Testis (tissue), 2 donors: ENCODE measurements at regions not wholly inside any gene's neighbourhood (a gene's known extent, or its start where the extent isn't known, plus 50 kb on each side); places are given as distances from the start of the nearest gene placed in this dataset.

Source experiments
- DNase-seq: peaks from one replicate; pipeline ENCODE4 v3.0.0-alpha.2; 2019
- H3K27ac ChIP-seq, 2 donors: fragments of 200-600 bp; sonication (generic); one replicate each; pipeline ENCODE4 v1.5.1; 2019
- H3K27me3 ChIP-seq: fragments of 200-600 bp; sonication (generic); one replicate; pipeline ENCODE4 v1.5.1; 2019
- H3K36me3 ChIP-seq: fragments of 200-600 bp; sonication (generic); one replicate; pipeline ENCODE4 v1.5.1; 2017; ENCODE audit warnings: low read depth; ENCODE audit errors: missing control alignments
- H3K4me1 ChIP-seq: fragments of 200-600 bp; sonication (generic); one replicate; pipeline ENCODE4 v1.5.1; 2019
- H3K4me3 ChIP-seq, 2 donors: fragments of 200-600 bp; sonication (generic); one replicate each; pipeline ENCODE4 v1.5.1; 2017 to 2019
- H3K9me3 ChIP-seq: fragments of 200-600 bp; sonication (generic); one replicate; pipeline ENCODE4 v1.5.1; 2017
- CTCF ChIP-seq, 3 experiments: fragments of 450-650 bp in 2 of 3; fragments of 200-600 bp in 1 of 3; sonication (generic) in 1 of 3; IDR thresholded peaks; one replicate each; pipeline ENCODE4 v1.5.1; 2016 to 2019; ENCODE audit warnings: antibody characterized with exemption in 3 of 3, mild to moderate bottlenecking in 2 of 3, moderate library complexity in 1 of 3
- POLR2A ChIP-seq: fragments of 450-650 bp; IDR thresholded peaks from one replicate; pipeline ENCODE4 v1.6.1; 2017; ENCODE audit warnings: antibody characterized with exemption, mild to moderate bottlenecking, moderate library complexity
- WGBS, 2 donors: methylation state at CpG; one replicate each; pipeline ENCODE4 v1.1.5; 2018; 5-methylcytosine and 5-hydroxymethylcytosine counted together
- intact Hi-C: fragments of 100-400 bp; cut with DNase I; formaldehyde crosslinking; loops from one replicate; pipeline ENCODE4 v1.15.1; 2023; ENCODE audit warnings: low total_unique reads

DNA sequence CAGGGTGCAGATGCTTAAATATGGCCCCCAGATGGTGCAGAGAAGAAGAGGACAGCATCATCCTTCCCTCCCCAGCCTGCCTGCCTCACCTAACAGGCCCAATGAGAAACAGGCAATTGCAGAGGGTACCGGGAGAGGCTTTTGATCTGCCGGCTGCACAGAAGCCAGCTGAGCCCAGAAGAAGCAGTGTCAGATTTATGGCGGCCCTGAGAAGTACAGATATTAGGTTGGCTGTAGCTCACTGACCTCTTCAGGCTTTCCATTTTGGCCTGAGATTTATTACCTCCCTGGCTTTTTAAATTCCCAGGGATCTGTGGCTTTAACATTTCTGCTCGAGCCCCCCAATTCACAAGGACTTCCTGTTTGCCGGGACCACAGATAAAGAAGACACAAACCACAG lies 278.7 kb downstream of the EN1 start:
- intact Hi-C loops, result no loop called here

DNA sequence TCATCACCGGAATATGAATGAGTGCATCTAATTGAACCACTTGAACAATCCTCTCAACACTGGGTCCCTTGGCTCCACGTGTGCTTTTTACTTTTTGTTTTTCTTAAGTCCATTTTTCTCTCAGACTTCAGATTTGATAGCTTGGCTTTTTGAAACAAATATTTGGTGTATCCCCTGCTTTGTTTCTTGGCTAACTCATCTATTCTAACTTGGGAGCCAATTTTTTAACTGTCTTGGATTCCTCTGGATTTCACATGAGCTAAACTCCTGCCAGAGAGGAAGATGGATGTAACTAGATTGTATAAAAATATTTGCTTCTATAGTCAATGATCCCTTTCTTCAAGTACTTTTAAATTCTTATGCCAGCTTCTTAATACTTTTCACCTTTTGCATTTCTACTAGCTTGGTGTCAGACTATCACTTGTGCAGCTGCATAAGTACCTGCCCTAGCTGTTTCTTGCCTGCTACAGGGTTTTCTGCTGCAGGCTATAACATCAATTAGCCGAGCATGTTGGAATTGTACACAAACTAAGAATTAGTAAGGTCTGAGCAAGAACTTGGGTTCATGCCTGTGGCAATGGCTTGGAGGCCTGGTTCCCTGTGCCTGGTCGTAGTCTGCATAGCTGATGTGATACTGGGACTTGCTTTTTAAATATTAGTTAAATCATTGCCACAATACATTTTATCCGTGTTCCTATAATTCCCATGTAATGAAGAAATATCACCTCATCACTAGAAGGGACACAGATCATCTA lies 281.5 kb downstream of the EN1 start:
- DNase-seq, result no peak
- Histone ChIP-seq H3K9me3 (no peaks in the 10 kb centered on the region), H3K27ac (no peak overlapping the region), H3K36me3 (no peaks in the 10 kb centered on the region), H3K4me1 (no peaks in the 10 kb centered on the region), H3K27me3 (no peaks in the 10 kb centered on the region), H3K4me3 (no peak overlapping the region)
- TF ChIP-seq POLR2A, result no peak
- no peak for TF ChIP-seq CTCF (IDR thresholded peaks at IDR 0.05)
- WGBS, 2 donors, result 75 to 81% methylated on average over 5 of the region's 5 CpGs
- intact Hi-C loops, result no loop called here

More for the DNA sequence above, 278.7 kb downstream of the EN1 start:
- 21 to 25% methylated on average over 5 of the region's 5 CpGs for WGBS, 2 donors
- Histone ChIP-seq H3K27ac (no peak overlapping the region), H3K9me3 (no peaks in the 10 kb centered on the region), H3K36me3 (no peaks in the 10 kb centered on the region), H3K4me3 (no peak overlapping the region), H3K4me1 (no peaks in the 10 kb centered on the region), H3K27me3 (no peaks in the 10 kb centered on the region)
- no peak for DNase-seq
- TF ChIP-seq POLR2A, result no peak
- no peak for TF ChIP-seq CTCF (IDR thresholded peaks at IDR 0.05)

GRCh38 chr2:118565301-118565700 lies 282.1 kb downstream of the EN1 start:
- WGBS, 2 donors, result 61 to 73% methylated on average over 6 of the region's 6 CpGs
- Histone ChIP-seq H3K4me3 (no peak overlapping the region), H3K4me1 (no peaks in the 10 kb centered on the region), H3K27ac (no peak overlapping the region), H3K36me3 (no peaks in the 10 kb centered on the region), H3K9me3 (no peaks in the 10 kb centered on the region), H3K27me3 (no peaks in the 10 kb centered on the region)
- no peak for DNase-seq
- intact Hi-C loops, result no loop called here
- no peak for TF ChIP-seq POLR2A
- TF ChIP-seq CTCF (IDR thresholded peaks at IDR 0.05), result no peak

GRCh38 chr2:118562144-118562543 lies 285.3 kb downstream of the EN1 start:
- Histone ChIP-seq H3K4me1 (no peaks in the 10 kb centered on the region), H3K27me3 (no peaks in the 10 kb centered on the region), H3K36me3 (no peaks in the 10 kb centered on the region), H3K4me3 (no peak overlapping the region), H3K27ac (no peak overlapping the region), H3K9me3 (no peaks in the 10 kb centered on the region)
- TF ChIP-seq CTCF (IDR thresholded peaks at IDR 0.05), result no peak
- TF ChIP-seq POLR2A, result no peak
- no peak for DNase-seq
- WGBS, 2 donors, result 85 to 88% methylated on average over 5 of the region's 5 CpGs
- intact Hi-C loops, result no loop called here

GRCh38 chr2:118558846-118559245 lies 288.6 kb downstream of the EN1 start:
- intact Hi-C loops, result no loop called here
- no peaks in the 10 kb centered on the region for H3K36me3 ChIP-seq
- no peaks in the 10 kb centered on the region for H3K27me3 ChIP-seq
- 64 to 71% methylated on average over 1 of the region's 1 CpG for WGBS, 2 donors
- no peak overlapping the region for H3K4me3 ChIP-seq
- no peaks in the 10 kb centered on the region for H3K9me3 ChIP-seq
- no peak overlapping the region for H3K27ac ChIP-seq
- DNase-seq, result no peak
- TF ChIP-seq POLR2A, result no peak
- no peak for TF ChIP-seq CTCF (IDR thresholded peaks at IDR 0.05)
- no peaks in the 10 kb centered on the region for H3K4me1 ChIP-seq
